ENCODE measurements at regions not wholly inside any gene's neighbourhood (a gene's known extent, or its start where the extent isn't known, plus 50 kb on each side); places are given as distances from the start of the nearest gene placed in this dataset.

DNA sequence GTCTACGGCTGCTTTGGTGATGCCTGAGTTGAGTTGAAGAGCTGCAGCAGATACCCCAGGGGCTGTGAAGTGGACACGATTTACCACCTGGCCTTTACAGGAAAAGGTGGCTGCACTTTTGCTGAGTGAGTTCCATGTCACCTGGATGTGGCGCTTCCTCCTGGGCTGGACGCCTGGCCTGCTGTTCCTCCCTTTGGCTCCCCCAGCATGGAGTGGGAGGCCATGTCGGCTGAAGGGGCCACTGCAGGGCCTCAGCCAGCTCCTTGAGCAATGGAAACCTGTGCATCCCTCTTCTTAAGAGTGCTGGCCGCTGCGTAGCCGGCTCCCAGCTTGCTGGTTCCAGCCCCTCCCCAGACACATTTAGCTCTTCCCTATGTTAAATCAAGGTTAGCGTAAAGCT, 221.0 kb downstream of the GLRX3 start:
- no peak overlapping the region for H3K27ac ChIP-seq
- TF ChIP-seq ZFX (IDR thresholded peaks at IDR 0.05): no peak
- TF ChIP-seq, protein P1, sequence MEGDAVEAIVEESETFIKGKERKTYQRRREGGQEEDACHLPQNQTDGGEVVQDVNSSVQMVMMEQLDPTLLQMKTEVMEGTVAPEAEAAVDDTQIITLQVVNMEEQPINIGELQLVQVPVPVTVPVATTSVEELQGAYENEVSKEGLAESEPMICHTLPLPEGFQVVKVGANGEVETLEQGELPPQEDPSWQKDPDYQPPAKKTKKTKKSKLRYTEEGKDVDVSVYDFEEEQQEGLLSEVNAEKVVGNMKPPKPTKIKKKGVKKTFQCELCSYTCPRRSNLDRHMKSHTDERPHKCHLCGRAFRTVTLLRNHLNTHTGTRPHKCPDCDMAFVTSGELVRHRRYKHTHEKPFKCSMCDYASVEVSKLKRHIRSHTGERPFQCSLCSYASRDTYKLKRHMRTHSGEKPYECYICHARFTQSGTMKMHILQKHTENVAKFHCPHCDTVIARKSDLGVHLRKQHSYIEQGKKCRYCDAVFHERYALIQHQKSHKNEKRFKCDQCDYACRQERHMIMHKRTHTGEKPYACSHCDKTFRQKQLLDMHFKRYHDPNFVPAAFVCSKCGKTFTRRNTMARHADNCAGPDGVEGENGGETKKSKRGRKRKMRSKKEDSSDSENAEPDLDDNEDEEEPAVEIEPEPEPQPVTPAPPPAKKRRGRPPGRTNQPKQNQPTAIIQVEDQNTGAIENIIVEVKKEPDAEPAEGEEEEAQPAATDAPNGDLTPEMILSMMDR (conservative IDR thresholded peaks at IDR 0.05): no peak

DNA sequence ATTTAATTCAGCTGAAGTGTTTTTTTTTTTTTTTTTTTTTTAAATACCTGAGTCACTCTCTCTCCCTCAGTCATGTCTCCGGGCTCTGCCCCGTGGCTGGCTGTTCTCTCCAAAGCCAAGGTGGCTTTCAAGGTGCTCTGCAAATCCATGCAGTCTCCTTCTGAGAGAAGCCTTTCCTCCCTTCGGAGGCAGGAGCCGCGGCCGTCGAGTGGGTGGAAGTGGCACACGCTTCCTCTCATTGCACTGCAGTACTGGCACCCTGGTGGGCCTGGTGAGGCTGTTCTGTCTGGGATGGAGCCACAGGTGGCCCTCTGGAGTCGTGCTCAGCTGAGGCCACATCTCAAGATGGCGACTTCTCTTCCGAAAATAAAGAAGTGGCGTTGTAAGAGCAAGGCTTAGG, 221.8 kb downstream of the GLRX3 start:
- TF ChIP-seq ZFX (IDR thresholded peaks at IDR 0.05): no peak
- TF ChIP-seq, protein P1 (conservative IDR thresholded peaks at IDR 0.05): no peak
- no peak overlapping the region for H3K27ac ChIP-seq

DNA sequence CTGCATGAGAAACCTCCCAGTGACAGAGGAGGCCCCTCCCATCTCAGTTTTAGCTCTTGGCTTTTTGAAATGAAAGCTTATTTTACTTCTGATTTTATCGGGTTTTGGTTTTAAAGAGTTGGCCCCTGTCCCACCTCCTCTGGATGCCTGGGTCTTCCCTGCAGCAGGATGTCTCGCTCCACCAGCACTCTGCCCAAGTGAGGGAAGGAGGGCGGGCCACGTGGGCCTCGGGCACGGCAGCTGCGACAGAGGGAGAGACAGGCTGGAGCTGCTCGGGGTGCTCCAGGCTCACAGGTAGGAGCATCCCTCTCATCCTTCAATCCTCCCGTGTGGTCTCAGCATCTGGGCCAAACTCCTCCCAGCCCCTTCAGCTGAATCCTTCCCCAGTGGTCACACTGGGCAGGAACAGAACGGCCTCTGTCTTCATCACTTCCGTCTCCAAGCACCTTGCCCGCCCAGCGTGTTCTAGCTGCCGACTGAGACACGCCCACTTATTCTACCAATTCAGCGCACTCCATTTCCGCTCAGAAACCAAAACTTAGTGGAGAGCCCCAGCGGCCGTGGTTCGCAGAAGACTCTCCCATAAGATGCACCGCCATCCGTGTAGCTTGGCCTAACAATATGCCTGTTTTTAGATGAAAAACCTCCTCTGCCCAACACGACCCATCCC, 222.9 kb downstream of the GLRX3 start:
- TF ChIP-seq, protein P1 (conservative IDR thresholded peaks at IDR 0.05): no peak
- no peak for TF ChIP-seq ZFX (IDR thresholded peaks at IDR 0.05)
- no peak overlapping the region for H3K27ac ChIP-seq

DNA sequence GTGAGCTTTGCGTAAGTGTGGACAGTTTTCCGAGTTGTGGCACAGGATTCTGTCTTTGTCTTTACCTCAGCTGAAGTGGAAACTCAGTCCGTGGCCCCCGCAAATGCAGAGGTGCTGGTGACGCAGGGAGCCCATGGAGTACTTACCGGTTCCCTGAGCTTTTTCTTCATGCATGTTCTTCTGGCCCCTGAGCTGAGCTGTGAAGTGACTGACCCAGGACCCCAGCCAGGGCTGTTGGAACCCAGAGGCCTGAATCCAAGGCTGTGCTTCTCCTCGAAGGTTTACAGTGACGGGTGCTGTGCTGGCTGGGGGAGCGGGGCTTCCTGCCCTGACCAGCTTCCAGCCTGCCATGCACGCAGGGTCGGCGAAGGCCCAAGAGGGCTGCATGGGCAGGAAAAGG, 223.5 kb downstream of the GLRX3 start:
- no peak overlapping the region for H3K27ac ChIP-seq
- TF ChIP-seq, protein P1 (conservative IDR thresholded peaks at IDR 0.05): no peak
- no peak for TF ChIP-seq ZFX (IDR thresholded peaks at IDR 0.05)

DNA sequence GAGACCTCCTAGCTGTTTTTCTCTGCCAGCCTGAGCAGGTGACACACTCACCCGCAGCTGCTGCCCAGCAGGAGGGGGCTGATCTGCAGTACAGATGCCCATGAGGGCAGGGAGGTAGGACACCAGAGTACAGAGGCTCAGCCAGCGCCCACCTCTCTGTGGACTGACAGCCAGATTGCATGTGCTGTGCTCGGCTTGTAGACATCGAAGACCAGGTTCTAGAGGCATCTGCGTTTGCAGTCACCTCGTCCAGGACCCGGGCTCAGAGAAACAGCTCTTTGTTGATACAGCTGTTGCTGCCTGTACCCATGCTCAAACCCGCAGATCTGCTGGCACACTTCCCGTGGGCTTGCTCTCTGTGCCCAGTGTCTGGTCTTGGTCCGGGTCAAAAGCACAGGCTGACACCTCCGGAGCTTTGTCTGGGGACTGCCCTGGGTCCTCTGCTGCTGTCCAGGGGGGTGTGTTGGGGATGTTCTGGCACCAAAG, 224.7 kb downstream of the GLRX3 start:
- no peak overlapping the region for H3K27ac ChIP-seq
- TF ChIP-seq ZFX (IDR thresholded peaks at IDR 0.05): no peak
- TF ChIP-seq, protein P1 (conservative IDR thresholded peaks at IDR 0.05): no peak

DNA sequence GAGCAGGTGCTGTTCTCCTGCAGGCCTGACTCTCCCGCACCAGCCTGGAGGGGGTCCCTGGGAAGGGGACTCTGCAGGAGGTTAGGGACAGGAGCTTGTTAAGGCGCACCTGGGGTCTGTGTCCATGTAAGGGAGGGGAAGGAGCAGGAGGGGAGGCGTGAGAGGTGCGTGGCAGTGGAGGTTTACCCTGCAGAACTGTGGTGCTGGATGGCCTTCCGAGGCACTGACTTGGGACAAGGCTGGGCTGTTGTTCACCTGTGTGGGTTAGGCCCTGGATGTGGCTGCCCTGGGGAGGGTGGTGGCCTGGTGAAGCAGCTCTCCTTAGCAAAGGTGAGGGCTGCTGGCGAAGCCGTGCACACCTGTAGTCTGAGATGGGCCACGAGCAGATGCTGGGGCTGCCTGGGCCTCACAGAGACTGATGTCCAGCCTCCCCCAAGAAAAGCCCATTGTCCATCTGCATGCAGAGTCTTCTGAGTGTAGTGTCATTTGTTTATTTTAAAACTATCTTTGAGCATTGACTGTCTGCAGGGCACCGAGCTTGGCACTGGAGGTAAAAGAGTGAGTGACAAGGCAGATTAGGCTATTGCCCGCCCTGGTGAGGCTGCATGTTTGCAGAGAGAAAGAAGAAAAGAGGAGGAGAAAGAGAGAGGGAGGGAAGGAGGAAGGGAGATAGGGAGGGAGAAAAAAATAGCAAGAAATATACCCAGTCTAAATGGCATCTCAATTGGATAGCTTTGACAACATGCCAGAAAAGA, 225.3 kb downstream of the GLRX3 start:
- TF ChIP-seq, protein P1 (conservative IDR thresholded peaks at IDR 0.05): no peak
- TF ChIP-seq ZFX (IDR thresholded peaks at IDR 0.05): no peak

DNA sequence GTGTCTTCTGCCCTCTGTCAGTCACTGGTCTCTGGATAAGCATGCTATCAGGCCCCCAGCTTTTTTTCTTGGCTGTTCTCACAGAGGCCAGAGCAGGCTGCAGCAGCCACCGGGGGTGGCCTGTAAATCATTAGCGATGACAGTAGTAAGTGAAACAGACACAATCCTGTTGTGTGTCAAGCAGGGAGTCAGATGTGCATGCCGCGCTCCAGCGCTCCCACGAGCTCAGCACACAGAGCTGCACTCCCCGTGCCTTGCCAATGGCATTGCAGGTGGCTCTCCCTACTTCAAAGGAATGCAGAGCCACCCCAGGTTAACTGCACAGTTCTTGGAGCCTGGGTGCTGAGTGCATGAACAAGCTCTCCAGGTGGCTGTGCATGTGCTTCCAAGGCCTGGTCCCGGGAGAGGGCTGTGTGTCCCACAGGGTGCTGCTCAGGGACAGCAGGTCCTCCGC, 226.1 kb downstream of the GLRX3 start:
- no peak for TF ChIP-seq ZFX (IDR thresholded peaks at IDR 0.05)
- TF ChIP-seq, protein P1 (conservative IDR thresholded peaks at IDR 0.05): no peak

More for the DNA sequence above, 225.3 kb downstream of the GLRX3 start:
- no peak overlapping the region for H3K27ac ChIP-seq

More for the DNA sequence above, 226.1 kb downstream of the GLRX3 start:
- H3K27ac ChIP-seq: no peak overlapping the region
